ENCODE measurements at regions not wholly inside any gene's neighbourhood (a gene's known extent, or its start where the extent isn't known, plus 50 kb on each side); places are given as distances from the start of the nearest gene placed in this dataset.

- TF ChIP-seq CTCF (IDR thresholded peaks at IDR 0.05; ENCODE audit: insufficient read depth, low read length) (no peak), POLR2AphosphoS5 (IDR thresholded peaks at IDR 0.05; ENCODE audit: low read depth) (no peak), GABPA (IDR thresholded peaks at IDR 0.05; ENCODE audit: low read depth) (no peak)
These were observed 617.1 kb upstream of the ZFP42 start for GRCh38 chr4:187378441-187378840.
